IMR-90 (cell line): ENCODE measurements at regions not wholly inside any gene's neighbourhood (a gene's known extent, or its start where the extent isn't known, plus 50 kb on each side); places are given as distances from the start of the nearest gene placed in this dataset.

ENCODE experiments used
- ATAC-seq: fragments of 200-7000 bp; cut with Tn5 transposase; 2 replicates; pipeline ENCODE4 v1.9.1; 2020; ENCODE audit warnings: low read depth, mild to moderate bottlenecking, moderate library complexity
- BruUV-seq: library from RNA; stranded (reverse); fragments of 400-500 nt; replicated peaks from 2 replicates; lab custom pipeline; 2021; lab: Mats Ljungman, UMichigan
- CTCF ChIA-PET: fragments of 300-600 bp; formaldehyde crosslinking; extraction: SDS; loops from one replicate; lab custom pipeline; 2021; ENCODE audit warnings: antibody characterized with exemption; lab: Yijun Ruan, JAX
- POLR2A ChIA-PET: fragments of 300-600 bp; sonication (Branson Sonifier 250); formaldehyde crosslinking; loops from one replicate; lab custom pipeline; 2022; ENCODE audit warnings: antibody characterized with exemption; ENCODE audit not compliant: unreplicated experiment; lab: Charles Lee
- DNase-seq: peaks from one replicate; pipeline ENCODE4 v3.0.0; 2013
- H2AFZ ChIP-seq: replicated peaks from 2 replicates; pipeline ENCODE3; 2013; ENCODE audit warnings: low read length, mild to moderate bottlenecking; ENCODE audit not compliant: poor library complexity
- H2AK5ac ChIP-seq: 2 replicates; pipeline ENCODE4 v1.6.1; 2013; ENCODE audit warnings: low read depth, low read length, inconsistent platforms
- H2AK9ac ChIP-seq: replicated peaks from 2 replicates; pipeline ENCODE3; 2013; ENCODE audit warnings: mild to moderate bottlenecking, low read depth, low read length, moderate library complexity; ENCODE audit not compliant: poor library complexity
- H2BK120ac ChIP-seq: 2 replicates; pipeline ENCODE4 v1.6.1; 2013; ENCODE audit warnings: low read depth, low read length, inconsistent platforms
- H2BK15ac ChIP-seq: 3 replicates; pipeline ENCODE4 v1.6.1; 2013; ENCODE audit warnings: low read depth, low read length, inconsistent platforms
- H2BK20ac ChIP-seq: 2 replicates; pipeline ENCODE4 v1.6.1; 2013; ENCODE audit warnings: low read depth, mild to moderate bottlenecking, inconsistent platforms, low read length, moderate library complexity
- H2BK5ac ChIP-seq: 2 replicates; pipeline ENCODE4 v1.6.1; 2013; ENCODE audit warnings: mild to moderate bottlenecking, low read depth, low read length, inconsistent platforms; ENCODE audit not compliant: poor library complexity, severe bottlenecking
- H3K14ac ChIP-seq: replicated peaks from 2 replicates; pipeline ENCODE4 v1.6.1; 2013; ENCODE audit warnings: low read depth, low read length, inconsistent platforms
- H3K18ac ChIP-seq: 2 replicates; pipeline ENCODE4 v1.6.1; 2013; ENCODE audit warnings: low read depth, low read length, control low read depth
- H3K23ac ChIP-seq: 2 replicates; pipeline ENCODE4 v1.6.1; 2013; ENCODE audit warnings: low read depth, low read length, inconsistent platforms
- H3K27ac ChIP-seq: 2 replicates; pipeline ENCODE4 v1.5.1; 2013; ENCODE audit warnings: mild to moderate bottlenecking, control low read depth, low read length; ENCODE audit not compliant: insufficient read depth
- H3K27me3 ChIP-seq: 2 replicates; pipeline ENCODE4 v1.6.1; 2013; ENCODE audit warnings: low read length; ENCODE audit not compliant: control insufficient read depth, insufficient read depth
- H3K36me3 ChIP-seq: 2 replicates; pipeline ENCODE4 v1.6.1; 2013; ENCODE audit warnings: low read length, mixed read lengths; ENCODE audit not compliant: control insufficient read depth, insufficient read depth
- H3K4ac ChIP-seq: 2 replicates; pipeline ENCODE4 v1.6.1; 2013; ENCODE audit warnings: low read depth, low read length, inconsistent platforms
- H3K4me1 ChIP-seq: 2 replicates; pipeline ENCODE4 v1.6.1; 2013; ENCODE audit warnings: low read length, mixed read lengths; ENCODE audit not compliant: control insufficient read depth, insufficient read depth
- H3K4me2 ChIP-seq: 2 replicates; pipeline ENCODE4 v1.6.1; 2013; ENCODE audit warnings: low read depth, mild to moderate bottlenecking, control low read depth, low read length, moderate library complexity
- H3K4me3 ChIP-seq: 2 replicates; pipeline ENCODE4 v1.5.1; 2013; ENCODE audit warnings: low read depth, mild to moderate bottlenecking, control low read depth, low read length, moderate library complexity; ENCODE audit not compliant: insufficient read depth
- H3K56ac ChIP-seq: 2 replicates; pipeline ENCODE4 v1.6.1; 2013; ENCODE audit warnings: low read length, inconsistent platforms; ENCODE audit not compliant: insufficient read depth; ENCODE audit errors: extremely low read depth
- H3K79me1 ChIP-seq, 2 experiments: 2 replicates each; pipeline ENCODE4 v1.6.1; 2013; ENCODE audit warnings: low read length in 2 of 2, inconsistent platforms in 1 of 2, low read depth in 1 of 2
- H3K9ac ChIP-seq: 2 replicates; pipeline ENCODE4 v1.6.1; 2013; ENCODE audit warnings: low read depth, low read length, control low read depth
- H3K9me1 ChIP-seq: 2 replicates; pipeline ENCODE4 v1.6.1; 2013; ENCODE audit warnings: low read length, inconsistent platforms; ENCODE audit not compliant: insufficient read depth
- H3K9me3 ChIP-seq: 2 replicates; pipeline ENCODE4 v1.6.1; 2013; ENCODE audit warnings: low read length; ENCODE audit not compliant: control insufficient read depth, insufficient read depth
- H4K20me1 ChIP-seq: 2 replicates; pipeline ENCODE4 v1.6.1; 2013; ENCODE audit warnings: low read length, inconsistent platforms; ENCODE audit not compliant: insufficient read depth
- H4K5ac ChIP-seq: 2 replicates; pipeline ENCODE4 v1.6.1; 2013; ENCODE audit warnings: mild to moderate bottlenecking, low read depth, low read length, control low read depth
- H4K8ac ChIP-seq, 2 experiments: 2 replicates each; pipeline ENCODE4 v1.6.1; 2013; ENCODE audit warnings: low read depth in 2 of 2, low read length in 2 of 2, control low read depth in 1 of 2, inconsistent platforms in 1 of 2
- H4K91ac ChIP-seq: 2 replicates; pipeline ENCODE4 v1.6.1; 2013; ENCODE audit warnings: low read depth, low read length, inconsistent platforms; ENCODE audit not compliant: insufficient read depth
- NFE2L2 ChIP-seq: fragments of 150-350 bp; IDR thresholded peaks from 2 replicates; pipeline ENCODE4 v1.6.1; 2016; ENCODE audit warnings: low read depth, mild to moderate bottlenecking, low read length
- RAD21 ChIP-seq: IDR thresholded peaks from 2 replicates; pipeline ENCODE4 v1.6.1; 2012; ENCODE audit warnings: low read length, improper control_type of control experiment
- WGBS, 2 experiments: methylation state at CpG; one replicate each; pipeline versions ENCODE4 v1.1.5 to v1.1.7; 2013; ENCODE audit warnings: missing lambda C conversion rate in 2 of 2; ENCODE audit not compliant: insufficient read length in 1 of 2; ENCODE audit errors: extremely low coverage in 2 of 2; 5-methylcytosine and 5-hydroxymethylcytosine counted together
- dilution Hi-C: fragments of 300-500 bp; cut with HindIII; formaldehyde crosslinking; loops from one replicate; pipeline ENCODE4 v1.14.3; 2018; ENCODE audit warnings: low sequenced_read_pairs; ENCODE audit not compliant: unreplicated experiment
- in situ Hi-C: fragments of 300-500 bp; cut with MboI; formaldehyde crosslinking; loops from 3 replicates; pipeline ENCODE4 v1.14.3; 2019; ENCODE audit warnings: low sequenced_read_pairs, inconsistent platforms, mixed read lengths
- intact Hi-C: fragments of 100-400 bp; cut with micrococcal nuclease; formaldehyde crosslinking; loops from 2 replicates; pipeline ENCODE4 v1.10.0; 2022
- TF ChIP-seq, protein P1 (sequence below): conservative IDR thresholded peaks from 2 replicates; pipeline ENCODE4 v1.5.1; 2012; ENCODE audit warnings: mild to moderate bottlenecking, low read depth, low read length, improper control_type of control experiment

DNA sequence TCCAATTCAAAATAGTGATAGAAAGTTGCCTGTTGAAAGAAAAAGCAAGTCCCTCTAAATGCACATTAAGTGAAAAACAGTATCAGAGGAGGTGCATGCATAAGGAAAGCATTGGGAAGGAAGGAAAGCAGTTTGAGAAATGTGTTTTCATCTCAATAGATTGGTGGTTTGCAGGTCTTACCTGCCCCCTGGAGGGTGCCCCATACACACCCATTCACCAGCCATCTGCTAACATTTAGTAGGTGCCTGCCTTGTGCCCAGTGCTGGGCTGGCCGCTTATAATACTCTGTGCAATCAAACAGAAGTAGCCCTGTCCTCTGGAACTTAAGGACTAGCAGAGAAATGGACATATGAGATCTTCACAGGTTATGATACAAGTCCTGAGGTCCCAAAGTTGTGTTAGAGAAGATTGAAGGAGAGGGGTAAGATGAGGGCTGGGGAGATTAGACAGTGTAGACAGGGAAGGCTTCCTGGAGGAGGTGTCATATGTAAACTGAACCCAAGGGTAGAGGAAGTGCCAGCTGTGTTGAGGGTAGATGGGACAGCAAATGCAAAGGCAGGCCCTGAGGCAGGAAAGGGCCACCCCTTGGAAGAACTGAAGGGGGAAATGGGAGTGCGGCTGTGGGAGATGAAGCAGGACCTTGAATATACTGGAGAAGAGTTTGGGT lies 184.2 kb downstream of the MN1 start:
- H3K9me1 ChIP-seq = no peaks in the 10 kb centered on the region
- no TSS peak for BruUV-seq
- no peak overlapping the region for H3K56ac ChIP-seq
- no peaks in the 10 kb centered on the region for H4K20me1 ChIP-seq
- H3K18ac ChIP-seq = no peak overlapping the region
- in situ Hi-C loops = no loop called here
- ChIA-PET CTCF (no interaction called here), POLR2A (no interaction called here)
- ATAC-seq (no peak), DNase-seq (no peak)
- no peak overlapping the region for H2BK15ac ChIP-seq
- H2BK5ac ChIP-seq = no peak overlapping the region
- no peak overlapping the region for H2AK5ac ChIP-seq
- H3K27ac ChIP-seq = no peak overlapping the region
- H2BK120ac ChIP-seq = no peak overlapping the region
- H3K9ac ChIP-seq = no peak overlapping the region
- H3K4ac ChIP-seq = no peak overlapping the region
- TF ChIP-seq NFE2L2 (no peak), RAD21 (peak; percentile 35; the same call in 1 of the 2 replicates)
- TF ChIP-seq, protein P1, sequence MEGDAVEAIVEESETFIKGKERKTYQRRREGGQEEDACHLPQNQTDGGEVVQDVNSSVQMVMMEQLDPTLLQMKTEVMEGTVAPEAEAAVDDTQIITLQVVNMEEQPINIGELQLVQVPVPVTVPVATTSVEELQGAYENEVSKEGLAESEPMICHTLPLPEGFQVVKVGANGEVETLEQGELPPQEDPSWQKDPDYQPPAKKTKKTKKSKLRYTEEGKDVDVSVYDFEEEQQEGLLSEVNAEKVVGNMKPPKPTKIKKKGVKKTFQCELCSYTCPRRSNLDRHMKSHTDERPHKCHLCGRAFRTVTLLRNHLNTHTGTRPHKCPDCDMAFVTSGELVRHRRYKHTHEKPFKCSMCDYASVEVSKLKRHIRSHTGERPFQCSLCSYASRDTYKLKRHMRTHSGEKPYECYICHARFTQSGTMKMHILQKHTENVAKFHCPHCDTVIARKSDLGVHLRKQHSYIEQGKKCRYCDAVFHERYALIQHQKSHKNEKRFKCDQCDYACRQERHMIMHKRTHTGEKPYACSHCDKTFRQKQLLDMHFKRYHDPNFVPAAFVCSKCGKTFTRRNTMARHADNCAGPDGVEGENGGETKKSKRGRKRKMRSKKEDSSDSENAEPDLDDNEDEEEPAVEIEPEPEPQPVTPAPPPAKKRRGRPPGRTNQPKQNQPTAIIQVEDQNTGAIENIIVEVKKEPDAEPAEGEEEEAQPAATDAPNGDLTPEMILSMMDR = 0 out of 2 replicates have a peak, but pooled peaks have one; percentile 7
- H3K4me1 ChIP-seq = no peaks in the 10 kb centered on the region; the same call in 1 of the 2 replicates
- no peak overlapping the region for H3K4me2 ChIP-seq
- H4K91ac ChIP-seq = no peak overlapping the region
- H3K36me3 ChIP-seq = peaks cover 1% of the 10 kb centered on the region; the same call in 1 of the 2 replicates
- H4K8ac ChIP-seq = no peak overlapping the region
- 0% methylated on average over 1 of the region's 2 CpGs; no CpG with 5 or more reads in 1 of the 2 experiments for WGBS, 2 experiments
- no peak overlapping the region for H2AK9ac ChIP-seq
- H2BK20ac ChIP-seq = no peak overlapping the region
- H3K23ac ChIP-seq = no peak overlapping the region
- intact Hi-C loops = no loop called here
- no peak overlapping the region for H2AFZ ChIP-seq
- peaks cover 60% of the 10 kb centered on the region for H3K27me3 ChIP-seq
- dilution Hi-C loops = no loop called here
- peaks cover 4% of the 10 kb centered on the region; the same call in 1 of the 2 replicates for H3K9me3 ChIP-seq
- H4K5ac ChIP-seq = no peak overlapping the region
- H3K14ac ChIP-seq = no peak overlapping the region
- no peaks in the 10 kb centered on the region for H3K79me1 ChIP-seq
- no peak overlapping the region for H3K4me3 ChIP-seq
